ENCODE measurements at regions not wholly inside any gene's neighbourhood (a gene's known extent, or its start where the extent isn't known, plus 50 kb on each side); places are given as distances from the start of the nearest gene placed in this dataset.

DNA sequence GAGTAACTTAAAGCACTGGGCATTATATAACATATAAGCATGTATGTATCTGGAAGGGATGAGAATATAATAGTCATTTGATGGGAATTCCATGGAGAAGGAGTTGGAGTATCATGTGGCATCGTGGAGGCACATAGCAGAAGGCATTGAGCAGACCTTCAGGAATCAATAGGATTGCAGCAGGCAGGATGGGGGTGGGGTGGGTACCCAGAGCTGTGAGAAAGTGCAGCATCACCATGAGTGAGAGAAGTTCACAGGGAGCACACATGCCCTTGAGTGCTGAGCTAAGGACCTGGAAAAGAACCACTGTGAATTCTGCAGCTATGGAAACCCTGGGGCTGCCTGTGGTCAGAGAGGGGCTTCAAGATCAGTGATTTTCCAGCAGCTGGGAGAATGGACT is 57.3 kb downstream of the MED10 start:
- no peak for DNase-seq

DNA sequence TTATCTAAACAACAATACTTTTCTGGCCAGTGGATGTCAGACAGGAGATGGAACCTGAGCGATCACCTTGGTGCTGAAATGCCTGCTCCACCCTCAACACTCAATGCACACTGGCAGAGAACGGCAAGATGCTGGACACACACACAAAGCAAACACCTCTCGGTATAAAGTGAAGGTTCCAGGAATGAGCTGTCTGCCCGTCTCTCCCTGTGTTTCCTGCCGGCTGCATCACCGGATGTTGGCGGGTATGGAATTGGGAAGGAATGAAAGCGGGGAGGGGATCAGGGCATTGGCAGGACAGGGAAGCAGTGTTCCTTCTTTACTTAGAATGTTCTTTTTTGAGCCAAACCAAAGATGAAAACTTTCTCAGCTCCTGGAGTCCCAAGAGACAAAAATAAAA is 59.2 kb downstream of the MED10 start:
- intact Hi-C loops (cut with DNase I) = no loop called here
- TF ChIP-seq, protein P1, sequence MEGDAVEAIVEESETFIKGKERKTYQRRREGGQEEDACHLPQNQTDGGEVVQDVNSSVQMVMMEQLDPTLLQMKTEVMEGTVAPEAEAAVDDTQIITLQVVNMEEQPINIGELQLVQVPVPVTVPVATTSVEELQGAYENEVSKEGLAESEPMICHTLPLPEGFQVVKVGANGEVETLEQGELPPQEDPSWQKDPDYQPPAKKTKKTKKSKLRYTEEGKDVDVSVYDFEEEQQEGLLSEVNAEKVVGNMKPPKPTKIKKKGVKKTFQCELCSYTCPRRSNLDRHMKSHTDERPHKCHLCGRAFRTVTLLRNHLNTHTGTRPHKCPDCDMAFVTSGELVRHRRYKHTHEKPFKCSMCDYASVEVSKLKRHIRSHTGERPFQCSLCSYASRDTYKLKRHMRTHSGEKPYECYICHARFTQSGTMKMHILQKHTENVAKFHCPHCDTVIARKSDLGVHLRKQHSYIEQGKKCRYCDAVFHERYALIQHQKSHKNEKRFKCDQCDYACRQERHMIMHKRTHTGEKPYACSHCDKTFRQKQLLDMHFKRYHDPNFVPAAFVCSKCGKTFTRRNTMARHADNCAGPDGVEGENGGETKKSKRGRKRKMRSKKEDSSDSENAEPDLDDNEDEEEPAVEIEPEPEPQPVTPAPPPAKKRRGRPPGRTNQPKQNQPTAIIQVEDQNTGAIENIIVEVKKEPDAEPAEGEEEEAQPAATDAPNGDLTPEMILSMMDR (IDR thresholded peaks at IDR 0.05; ENCODE audit: borderline replicate concordance, extremely low read depth, insufficient read depth) = no peak
- Histone ChIP-seq H3K36me3 (ENCODE audit: control insufficient read depth in 2 of 3, insufficient read depth in 3 of 3, low read length in 3 of 3) (no peaks in the 10 kb centered on the region), H3K9me3 (ENCODE audit: control insufficient read depth in 2 of 3, insufficient read depth in 1 of 3, low read length in 3 of 3) (peaks cover 0 to 10% (median 0%) of the 10 kb centered on the region in 3 donors), H3K27ac (ENCODE audit: low read depth in 2 of 2, low read length in 2 of 2) (no peak overlapping the region), H3K4me1 (ENCODE audit: control insufficient read depth in 2 of 3, insufficient read depth in 2 of 3, low read depth in 1 of 3, low read length in 3 of 3) (no peaks in the 10 kb centered on the region), H3K27me3 (ENCODE audit: control insufficient read depth, insufficient read depth, low read length) (no peaks in the 10 kb centered on the region), H3K9ac (ENCODE audit: low read length in 3 of 3) (no peak overlapping the region), H3K4me3 (ENCODE audit: low read length in 3 of 3) (no peak overlapping the region)
- FAIRE-seq = no peak
- DNase-seq = no peak

More for the DNA sequence above, 57.3 kb downstream of the MED10 start:
- H3K27ac ChIP-seq (ENCODE audit: low read depth in 2 of 2, low read length in 2 of 2) = no peak overlapping the region
- no peaks in the 10 kb centered on the region for H3K27me3 ChIP-seq (ENCODE audit: control insufficient read depth, insufficient read depth, low read length)
- TF ChIP-seq, protein P1 (IDR thresholded peaks at IDR 0.05; ENCODE audit: borderline replicate concordance, extremely low read depth, insufficient read depth) = no peak
- peaks cover 0 to 10% (median 0%) of the 10 kb centered on the region in 3 donors for H3K9me3 ChIP-seq (ENCODE audit: control insufficient read depth in 2 of 3, insufficient read depth in 1 of 3, low read length in 3 of 3)
- no peaks in the 10 kb centered on the region for H3K4me1 ChIP-seq (ENCODE audit: control insufficient read depth in 2 of 3, insufficient read depth in 2 of 3, low read depth in 1 of 3, low read length in 3 of 3)
- H3K9ac ChIP-seq (ENCODE audit: low read length in 3 of 3) = no peak overlapping the region
- no peak overlapping the region for H3K4me3 ChIP-seq (ENCODE audit: low read length in 3 of 3)
- H3K36me3 ChIP-seq (ENCODE audit: control insufficient read depth in 2 of 3, insufficient read depth in 3 of 3, low read length in 3 of 3) = no peaks in the 10 kb centered on the region
- intact Hi-C loops (cut with DNase I) = no loop called here
- no peak for FAIRE-seq

DNA sequence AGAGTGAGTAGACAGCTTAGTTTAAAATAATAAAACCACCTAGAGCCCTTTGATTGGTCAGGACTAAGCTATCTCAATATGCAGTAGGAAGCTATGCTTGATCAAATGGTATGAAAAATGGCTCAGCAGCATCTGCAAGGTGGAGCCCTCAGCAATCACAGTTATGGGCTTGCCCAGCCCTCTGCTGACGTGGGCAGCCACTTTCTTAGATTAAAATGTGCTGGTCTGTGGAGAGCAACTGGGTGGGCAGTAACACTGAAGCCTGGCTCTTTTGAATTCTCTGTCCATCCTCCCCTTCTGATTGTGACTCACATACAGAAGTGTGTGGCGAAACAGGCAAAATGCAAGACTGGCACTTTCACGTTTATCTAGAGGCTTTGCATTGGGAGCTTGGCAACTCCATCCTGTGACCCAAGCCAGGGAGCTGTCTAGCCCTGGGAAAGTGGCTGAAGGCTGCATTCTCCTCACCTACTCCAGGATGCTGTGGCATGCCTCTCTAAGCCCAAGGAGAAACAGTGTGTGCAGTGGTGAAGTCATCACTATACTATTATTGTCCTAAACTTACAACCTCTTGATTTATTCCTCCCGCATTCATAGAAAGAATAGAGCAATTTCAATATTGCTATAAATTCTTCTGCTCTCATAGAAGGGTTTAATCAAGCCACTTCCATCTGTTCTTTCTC is 61.1 kb downstream of the MED10 start:
- Histone ChIP-seq H3K9me3 (ENCODE audit: control insufficient read depth in 2 of 3, insufficient read depth in 1 of 3, low read length in 3 of 3) (peaks cover 0 to 10% (median 0%) of the 10 kb centered on the region in 3 donors), H3K4me3 (ENCODE audit: low read length in 3 of 3) (no peak overlapping the region), H3K27ac (ENCODE audit: low read depth in 2 of 2, low read length in 2 of 2) (no peak overlapping the region), H3K9ac (ENCODE audit: low read length in 3 of 3) (no peak overlapping the region), H3K27me3 (ENCODE audit: control insufficient read depth, insufficient read depth, low read length) (no peaks in the 10 kb centered on the region), H3K36me3 (ENCODE audit: control insufficient read depth in 2 of 3, insufficient read depth in 3 of 3, low read length in 3 of 3) (no peaks in the 10 kb centered on the region), H3K4me1 (ENCODE audit: control insufficient read depth in 2 of 3, insufficient read depth in 2 of 3, low read depth in 1 of 3, low read length in 3 of 3) (no peaks in the 10 kb centered on the region)
- intact Hi-C loops (cut with DNase I) = no loop called here
- DNase-seq (no peak), FAIRE-seq (no peak)
- TF ChIP-seq, protein P1 (IDR thresholded peaks at IDR 0.05; ENCODE audit: borderline replicate concordance, extremely low read depth, insufficient read depth) = no peak

DNA sequence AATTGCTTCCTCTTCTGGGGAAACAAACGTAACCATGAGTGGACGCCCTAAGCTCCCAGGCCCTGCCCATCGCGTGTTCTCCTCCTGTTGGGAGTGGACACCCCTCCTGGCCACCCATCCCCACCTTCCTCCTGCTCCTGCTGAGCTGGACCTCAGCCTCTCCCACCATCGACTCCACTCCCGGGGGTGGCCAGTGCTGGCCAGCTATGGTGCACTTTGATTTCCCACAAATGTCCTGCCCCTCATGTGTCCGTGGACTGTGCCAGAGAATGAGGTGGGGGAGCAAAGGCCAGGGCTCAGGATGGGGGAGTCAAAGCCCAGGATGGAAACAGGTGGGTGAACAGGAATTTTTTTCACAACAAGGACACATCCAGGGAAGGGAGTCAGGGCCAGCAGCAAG is 62.8 kb downstream of the MED10 start:
- Histone ChIP-seq H3K4me1 (ENCODE audit: control insufficient read depth in 2 of 3, insufficient read depth in 2 of 3, low read depth in 1 of 3, low read length in 3 of 3) (no peaks in the 10 kb centered on the region), H3K9ac (ENCODE audit: low read length in 3 of 3) (no peak overlapping the region), H3K27me3 (ENCODE audit: control insufficient read depth, insufficient read depth, low read length) (no peaks in the 10 kb centered on the region), H3K27ac (ENCODE audit: low read depth in 2 of 2, low read length in 2 of 2) (no peak overlapping the region), H3K9me3 (ENCODE audit: control insufficient read depth in 2 of 3, insufficient read depth in 1 of 3, low read length in 3 of 3) (peaks cover 0 to 4% (median 0%) of the 10 kb centered on the region in 3 donors), H3K4me3 (ENCODE audit: low read length in 3 of 3) (no peak overlapping the region), H3K36me3 (ENCODE audit: control insufficient read depth in 2 of 3, insufficient read depth in 3 of 3, low read length in 3 of 3) (no peaks in the 10 kb centered on the region)
- DNase-seq (no peak), FAIRE-seq (no peak)
- intact Hi-C loops (cut with DNase I) = no loop called here
- TF ChIP-seq, protein P1 (IDR thresholded peaks at IDR 0.05; ENCODE audit: borderline replicate concordance, extremely low read depth, insufficient read depth) = no peak
